ENCODE measurements at regions not wholly inside any gene's neighbourhood (a gene's known extent, or its start where the extent isn't known, plus 50 kb on each side); places are given as distances from the start of the nearest gene placed in this dataset.

GRCh38 chr21:16550917-16551741 is 821.3 kb downstream of the USP25 start:
- Histone ChIP-seq H3K9me3 (ENCODE audit: insufficient read depth, low read depth, low read length) (no peaks in the 10 kb centered on the region), H3K79me1 (ENCODE audit: low read length) (no peaks in the 10 kb centered on the region), H4K91ac (ENCODE audit: low read depth, low read length) (no peak overlapping the region), H3K36me3 (ENCODE audit: control insufficient read depth in 1 of 2, insufficient read depth in 2 of 2, low read length in 2 of 2) (no peaks in the 10 kb centered on the region), H4K12ac (ENCODE audit: low read depth, low read length) (no peak overlapping the region), H3K9ac (ENCODE audit: low read length) (no peak overlapping the region), H3K18ac (ENCODE audit: low read length) (no peak overlapping the region), H3K23ac (ENCODE audit: low read length) (no peak overlapping the region), H2BK120ac (ENCODE audit: insufficient read depth, low read length, poor library complexity) (no peak overlapping the region), H3K27ac (ENCODE audit: low read depth, low read length) (no peak overlapping the region), H3K4me2 (ENCODE audit: low read length) (no peak overlapping the region), H2BK12ac (ENCODE audit: low read length) (no peak overlapping the region), H3K4me1 (ENCODE audit: control insufficient read depth in 1 of 2, insufficient read depth in 2 of 2, low read length in 2 of 2) (no peaks in the 10 kb centered on the region), H3K14ac (ENCODE audit: low read length) (no peak overlapping the region), H4K8ac (ENCODE audit: low read depth, low read length) (no peak overlapping the region), H2AK5ac (ENCODE audit: low read length) (no peak overlapping the region), H3K27me3 (ENCODE audit: insufficient read depth, low read length) (no peaks in the 10 kb centered on the region), H2AFZ (ENCODE audit: insufficient read depth, low read length, poor library complexity) (no peak overlapping the region), H3K4me3 (ENCODE audit: low read depth, low read length) (no peak overlapping the region), H3K4ac (ENCODE audit: low read depth, low read length) (no peak overlapping the region), H2BK5ac (ENCODE audit: low read depth, low read length, poor library complexity) (no peak overlapping the region), H3K79me2 (ENCODE audit: control insufficient read depth, insufficient read depth, low read length, poor library complexity) (no peaks in the 10 kb centered on the region)
- DNase-seq = peak in 1 of 2 donors; percentile 10
- WGBS (ENCODE audit: extremely low coverage, insufficient coverage, insufficient read length) = no CpG with 5 or more reads among the region's 7 CpGs

GRCh38 chr21:16552880-16553279 is 823.1 kb downstream of the USP25 start:
- no CpG with 5 or more reads among the region's 2 CpGs for WGBS (ENCODE audit: extremely low coverage, insufficient coverage, insufficient read length)
- no peak overlapping the region for H3K23ac ChIP-seq (ENCODE audit: low read length)

GRCh38 chr21:16554503-16554902 is 824.7 kb downstream of the USP25 start:
- no peaks in the 10 kb centered on the region for H3K4me1 ChIP-seq (ENCODE audit: control insufficient read depth in 1 of 2, insufficient read depth in 2 of 2, low read length in 2 of 2)
- no CpG with 5 or more reads among the region's 9 CpGs for WGBS (ENCODE audit: extremely low coverage, insufficient coverage, insufficient read length)
- H3K79me1 ChIP-seq (ENCODE audit: low read length) = no peaks in the 10 kb centered on the region
- no peak overlapping the region for H3K27ac ChIP-seq (ENCODE audit: low read depth, low read length)
- H2AK5ac ChIP-seq (ENCODE audit: low read length) = no peak overlapping the region
- H3K23ac ChIP-seq (ENCODE audit: low read length) = no peak overlapping the region
- no peak overlapping the region for H4K91ac ChIP-seq (ENCODE audit: low read depth, low read length)
- no peak overlapping the region for H3K4me3 ChIP-seq (ENCODE audit: low read depth, low read length)
- no peak overlapping the region for H4K12ac ChIP-seq (ENCODE audit: low read depth, low read length)
- H2AFZ ChIP-seq (ENCODE audit: insufficient read depth, low read length, poor library complexity) = no peak overlapping the region
- H3K9ac ChIP-seq (ENCODE audit: low read length) = no peak overlapping the region
- no peaks in the 10 kb centered on the region for H3K79me2 ChIP-seq (ENCODE audit: control insufficient read depth, insufficient read depth, low read length, poor library complexity)
- no peak overlapping the region for H2BK5ac ChIP-seq (ENCODE audit: low read depth, low read length, poor library complexity)
- H4K8ac ChIP-seq (ENCODE audit: low read depth, low read length) = no peak overlapping the region
- no peak overlapping the region for H3K4ac ChIP-seq (ENCODE audit: low read depth, low read length)
- no peak overlapping the region for H2BK12ac ChIP-seq (ENCODE audit: low read length)
- H2BK120ac ChIP-seq (ENCODE audit: insufficient read depth, low read length, poor library complexity) = no peak overlapping the region
- DNase-seq = no peak
- no peak overlapping the region for H3K18ac ChIP-seq (ENCODE audit: low read length)
- no peaks in the 10 kb centered on the region for H3K27me3 ChIP-seq (ENCODE audit: insufficient read depth, low read length)
- no peaks in the 10 kb centered on the region for H3K36me3 ChIP-seq (ENCODE audit: control insufficient read depth in 1 of 2, insufficient read depth in 2 of 2, low read length in 2 of 2)
- no peaks in the 10 kb centered on the region for H3K9me3 ChIP-seq (ENCODE audit: insufficient read depth, low read depth, low read length)
- H3K4me2 ChIP-seq (ENCODE audit: low read length) = no peak overlapping the region
- no peak overlapping the region for H3K14ac ChIP-seq (ENCODE audit: low read length)

More at GRCh38 chr21:16552880-16553279, 823.1 kb downstream of the USP25 start:
- no peak overlapping the region for H2BK120ac ChIP-seq (ENCODE audit: insufficient read depth, low read length, poor library complexity)
- no peak overlapping the region for H3K18ac ChIP-seq (ENCODE audit: low read length)
- no peak overlapping the region for H3K9ac ChIP-seq (ENCODE audit: low read length)
- H3K4me2 ChIP-seq (ENCODE audit: low read length) = no peak overlapping the region
- no peak overlapping the region for H4K12ac ChIP-seq (ENCODE audit: low read depth, low read length)
- no peaks in the 10 kb centered on the region for H3K79me1 ChIP-seq (ENCODE audit: low read length)
- no peak overlapping the region for H2BK12ac ChIP-seq (ENCODE audit: low read length)
- H3K36me3 ChIP-seq (ENCODE audit: control insufficient read depth in 1 of 2, insufficient read depth in 2 of 2, low read length in 2 of 2) = no peaks in the 10 kb centered on the region
- no peak overlapping the region for H4K91ac ChIP-seq (ENCODE audit: low read depth, low read length)
- H3K4me3 ChIP-seq (ENCODE audit: low read depth, low read length) = no peak overlapping the region
- no peak for DNase-seq
- H2AK5ac ChIP-seq (ENCODE audit: low read length) = no peak overlapping the region
- H3K4ac ChIP-seq (ENCODE audit: low read depth, low read length) = no peak overlapping the region
- no peak overlapping the region for H2AFZ ChIP-seq (ENCODE audit: insufficient read depth, low read length, poor library complexity)
- no peaks in the 10 kb centered on the region for H3K4me1 ChIP-seq (ENCODE audit: control insufficient read depth in 1 of 2, insufficient read depth in 2 of 2, low read length in 2 of 2)
- no peaks in the 10 kb centered on the region for H3K9me3 ChIP-seq (ENCODE audit: insufficient read depth, low read depth, low read length)
- H3K27me3 ChIP-seq (ENCODE audit: insufficient read depth, low read length) = no peaks in the 10 kb centered on the region
- no peak overlapping the region for H2BK5ac ChIP-seq (ENCODE audit: low read depth, low read length, poor library complexity)
- H3K14ac ChIP-seq (ENCODE audit: low read length) = no peak overlapping the region
- no peak overlapping the region for H4K8ac ChIP-seq (ENCODE audit: low read depth, low read length)
- H3K79me2 ChIP-seq (ENCODE audit: control insufficient read depth, insufficient read depth, low read length, poor library complexity) = no peaks in the 10 kb centered on the region
- no peak overlapping the region for H3K27ac ChIP-seq (ENCODE audit: low read depth, low read length)

GRCh38 chr21:16563116-16563515 is 833.3 kb downstream of the USP25 start:
- peaks cover 4 to 13% of the 10 kb centered on the region in 2 experiments for H3K4me1 ChIP-seq (ENCODE audit: control insufficient read depth in 1 of 2, insufficient read depth in 2 of 2, low read length in 2 of 2)
- H2BK5ac ChIP-seq (ENCODE audit: low read depth, low read length, poor library complexity) = peak overlapping the region; percentile 76
- no peaks in the 10 kb centered on the region for H3K79me2 ChIP-seq (ENCODE audit: control insufficient read depth, insufficient read depth, low read length, poor library complexity)
- H3K9ac ChIP-seq (ENCODE audit: low read length) = no peak overlapping the region
- H3K4ac ChIP-seq (ENCODE audit: low read depth, low read length) = no peak overlapping the region
- no peak overlapping the region for H4K8ac ChIP-seq (ENCODE audit: low read depth, low read length)
- no peak overlapping the region for H2AK5ac ChIP-seq (ENCODE audit: low read length)
- no peaks in the 10 kb centered on the region for H3K27me3 ChIP-seq (ENCODE audit: insufficient read depth, low read length)
- H3K4me3 ChIP-seq (ENCODE audit: low read depth, low read length) = no peak overlapping the region
- no peak for DNase-seq
- no peak overlapping the region for H2BK120ac ChIP-seq (ENCODE audit: insufficient read depth, low read length, poor library complexity)
- H3K23ac ChIP-seq (ENCODE audit: low read length) = no peak overlapping the region
- no peak overlapping the region for H4K12ac ChIP-seq (ENCODE audit: low read depth, low read length)
- no peak overlapping the region for H3K4me2 ChIP-seq (ENCODE audit: low read length)
- H2BK12ac ChIP-seq (ENCODE audit: low read length) = peak overlapping the region; percentile 40
- H3K9me3 ChIP-seq (ENCODE audit: insufficient read depth, low read depth, low read length) = no peaks in the 10 kb centered on the region
- H2AFZ ChIP-seq (ENCODE audit: insufficient read depth, low read length, poor library complexity) = no peak overlapping the region
- no peaks in the 10 kb centered on the region for H3K36me3 ChIP-seq (ENCODE audit: control insufficient read depth in 1 of 2, insufficient read depth in 2 of 2, low read length in 2 of 2)
- H3K27ac ChIP-seq (ENCODE audit: low read depth, low read length) = peak overlapping the region; percentile 82
- H4K91ac ChIP-seq (ENCODE audit: low read depth, low read length) = peak overlapping the region; percentile 47
- no peak overlapping the region for H3K14ac ChIP-seq (ENCODE audit: low read length)
- peaks cover 11% of the 10 kb centered on the region for H3K79me1 ChIP-seq (ENCODE audit: low read length)
- no peak overlapping the region for H3K18ac ChIP-seq (ENCODE audit: low read length)
- no CpG with 5 or more reads among the region's 7 CpGs for WGBS (ENCODE audit: extremely low coverage, insufficient coverage, insufficient read length)
